GM12878 (cell line): ENCODE measurements at regions not wholly inside any gene's neighbourhood (a gene's known extent, or its start where the extent isn't known, plus 50 kb on each side); places are given as distances from the start of the nearest gene placed in this dataset.
"Not testable (repeated sequence)": the region's sequence is repeated elsewhere in the genome, so short reads cannot be mapped to it uniquely, and the experiment has no call there.

Experiments used
- ATAC-seq: fragments of 200-7000 bp; cut with Tn5 transposase; 3 replicates; pipeline ENCODE4 v1.9.1; 2020; ENCODE audit warnings: mild to moderate bottlenecking, moderate library complexity
- BruUV-seq: library from RNA; stranded (reverse); fragments of 400-500 nt; replicated peaks from 2 replicates; lab custom pipeline; 2021; lab: Mats Ljungman, UMichigan
- CTCF ChIA-PET: fragments of 300-600 bp; sonication (Branson Sonifier 250); formaldehyde crosslinking; extraction: SDS; loops from one replicate; lab custom pipeline; 2021; ENCODE audit warnings: inconsistent platforms; lab: Yijun Ruan, JAX
- POLR2A ChIA-PET: fragments of 350-600 bp; formaldehyde crosslinking; extraction: SDS; loops from one replicate; lab custom pipeline; 2021; ENCODE audit warnings: inconsistent platforms; lab: Charles Lee
- RAD21 ChIA-PET: fragments of 300-600 bp; sonication (Branson Sonifier 250); formaldehyde crosslinking; loops from one replicate; lab custom pipeline; 2023; ENCODE audit warnings: antibody characterized with exemption; ENCODE audit not compliant: unreplicated experiment; lab: Charles Lee
- SMC1A ChIA-PET: fragments of 300-600 bp; sonication (Branson Sonifier 250); formaldehyde crosslinking; loops from one replicate; lab custom pipeline; 2023; ENCODE audit not compliant: unreplicated experiment, uncharacterized antibody; lab: Charles Lee
- DNase-seq: peaks from one replicate; pipeline ENCODE4 v3.0.0-alpha.2; 2011; ENCODE audit warnings: low read depth, low spot score
- FAIRE-seq: peaks from 3 replicates; lab custom pipeline; 2011; peaks lifted over from hg19 to GRCh38; lab: Jason Lieb, UNC
- H2AFZ ChIP-seq: 2 replicates; pipeline ENCODE4 v1.6.0; 2011; ENCODE audit warnings: low read depth, low read length, control low read depth; ENCODE audit not compliant: control insufficient read depth
- H3K27ac ChIP-seq: 2 replicates; pipeline ENCODE4 v1.5.1; 2011; ENCODE audit warnings: control low read depth; ENCODE audit not compliant: control insufficient read depth, insufficient read depth
- H3K27me3 ChIP-seq, 2 experiments: replicated peaks in 1 of 2; 2 replicates each; pipeline versions ENCODE4 v1.6.0 to v1.6.1; 2011; ENCODE audit warnings: low read length in 1 of 2; ENCODE audit not compliant: control insufficient read depth in 2 of 2, insufficient read depth in 2 of 2
- H3K36me3 ChIP-seq, 2 experiments: 2 replicates each; pipeline ENCODE4 v1.5.1; 2011; ENCODE audit warnings: low read length in 1 of 2; ENCODE audit not compliant: control insufficient read depth in 2 of 2, insufficient read depth in 2 of 2
- H3K4me1 ChIP-seq: 2 replicates; pipeline ENCODE4 v1.6.1; 2011; ENCODE audit warnings: mild to moderate bottlenecking, low read length, moderate library complexity, mixed read lengths; ENCODE audit not compliant: control insufficient read depth, insufficient read depth
- H3K4me2 ChIP-seq: 2 replicates; pipeline ENCODE4 v1.6.0; 2011; ENCODE audit warnings: control low read depth; ENCODE audit not compliant: control insufficient read depth, insufficient read depth
- H3K4me3 ChIP-seq: fragments of 200-600 bp; sonication (generic); 2 replicates; pipeline ENCODE4 v1.5.1; 2016
- H3K79me2 ChIP-seq: 2 replicates; pipeline ENCODE4 v1.6.0; 2011; ENCODE audit warnings: low read length; ENCODE audit not compliant: control insufficient read depth, insufficient read depth
- H3K9ac ChIP-seq: 2 replicates; pipeline ENCODE4 v1.8.0; 2011; ENCODE audit warnings: low read length, control low read depth, mixed read lengths; ENCODE audit not compliant: control insufficient read depth, insufficient read depth
- H3K9me3 ChIP-seq: replicated peaks from 3 replicates; pipeline ENCODE4 v1.5.1; 2011; ENCODE audit warnings: mild to moderate bottlenecking, low read length; ENCODE audit not compliant: control insufficient read depth, insufficient read depth
- H4K20me1 ChIP-seq: 2 replicates; pipeline ENCODE4 v1.6.0; 2011; ENCODE audit not compliant: control insufficient read depth, insufficient read depth
- BACH1 ChIP-seq: fragments of 450-650 bp; IDR thresholded peaks from 2 replicates; pipeline ENCODE4 v1.6.1; 2017; ENCODE audit warnings: mild to moderate bottlenecking, borderline replicate concordance
- BRCA1 ChIP-seq: IDR thresholded peaks from 2 replicates; pipeline ENCODE4 v1.6.1; 2011; ENCODE audit warnings: low read depth, low read length, improper control_type of control experiment
- CHD1 ChIP-seq: IDR thresholded peaks from 2 replicates; pipeline ENCODE4 v1.6.1; 2012; ENCODE audit warnings: low read depth, low read length, improper control_type of control experiment
- GABPA ChIP-seq: IDR thresholded peaks from 2 replicates; pipeline ENCODE4 v1.6.1; 2014; ENCODE audit warnings: antibody characterized with exemption, low read depth, mild to moderate bottlenecking, inconsistent platforms
- HDAC2 ChIP-seq: fragments of 200-600 bp; sonication (generic); IDR thresholded peaks from 2 replicates; pipeline ENCODE4 v1.6.1; 2017
- HDAC6 ChIP-seq: fragments of 200-600 bp; sonication (generic); IDR thresholded peaks from one replicate; pipeline ENCODE4 v1.8.0; 2017; ENCODE audit warnings: antibody characterized with exemption; ENCODE audit not compliant: unreplicated experiment
- NBN ChIP-seq: fragments of 450-650 bp; IDR thresholded peaks from 2 replicates; pipeline ENCODE4 v1.6.1; 2016
- NFYB ChIP-seq: IDR thresholded peaks from 2 replicates; pipeline ENCODE4 v1.6.1; 2011; ENCODE audit warnings: low read depth, mild to moderate bottlenecking, low read length, improper control_type of control experiment, moderate library complexity; ENCODE audit not compliant: insufficient read depth
- POLR2A ChIP-seq: IDR thresholded peaks from 2 replicates; pipeline ENCODE4 v1.6.1; 2011; ENCODE audit warnings: low read depth, mild to moderate bottlenecking, low read length
- POLR2AphosphoS2 ChIP-seq: IDR thresholded peaks from 2 replicates; pipeline ENCODE4 v1.6.1; 2011; ENCODE audit warnings: low read depth, mild to moderate bottlenecking, low read length, improper control_type of control experiment, moderate library complexity
- POU2F2 ChIP-seq: IDR thresholded peaks from 3 replicates; pipeline ENCODE4 v1.6.1; 2011; ENCODE audit warnings: low read depth, mild to moderate bottlenecking, low read length, borderline replicate concordance
- RELB ChIP-seq: fragments of 450-650 bp; IDR thresholded peaks from 2 replicates; pipeline ENCODE4 v1.6.1; 2017; ENCODE audit warnings: low read depth, mild to moderate bottlenecking, moderate library complexity
- SMC3 ChIP-seq: IDR thresholded peaks from 2 replicates; pipeline ENCODE4 v1.6.1; 2011; ENCODE audit warnings: low read length, improper control_type of control experiment, borderline replicate concordance
- TAF1 ChIP-seq: IDR thresholded peaks from 2 replicates; pipeline ENCODE4 v1.6.1; 2011; ENCODE audit warnings: mild to moderate bottlenecking, low read depth, low read length, borderline replicate concordance
- ZBED1 ChIP-seq: IDR thresholded peaks from 2 replicates; pipeline ENCODE4 v1.6.1; 2016; ENCODE audit warnings: borderline replicate concordance
- ZBTB11 ChIP-seq: fragments of 450-650 bp; formaldehyde crosslinking; IDR thresholded peaks from 2 replicates; pipeline ENCODE4 v1.5.0; 2022; ENCODE audit warnings: mild to moderate bottlenecking, missing genetic modification characterization
- WGBS: methylation state at CpG from one replicate; pipeline ENCODE4 v1.1.6; 2016; ENCODE audit warnings: low lambda C conversion rate; ENCODE audit not compliant: insufficient replicate concordance, insufficient coverage; ENCODE audit errors: missing lambda C conversion rate; 5-methylcytosine and 5-hydroxymethylcytosine counted together
- in situ Hi-C: fragments of 300-500 bp; cut with MboI; formaldehyde crosslinking; loops from 9 replicates; pipeline ENCODE4 v1.14.3; 2018; ENCODE audit warnings: mixed read lengths
- intact Hi-C: fragments of 100-400 bp; cut with micrococcal nuclease; formaldehyde crosslinking; loops from one replicate; pipeline ENCODE4 v1.14.2; 2022; ENCODE audit not compliant: unreplicated experiment

DNA sequence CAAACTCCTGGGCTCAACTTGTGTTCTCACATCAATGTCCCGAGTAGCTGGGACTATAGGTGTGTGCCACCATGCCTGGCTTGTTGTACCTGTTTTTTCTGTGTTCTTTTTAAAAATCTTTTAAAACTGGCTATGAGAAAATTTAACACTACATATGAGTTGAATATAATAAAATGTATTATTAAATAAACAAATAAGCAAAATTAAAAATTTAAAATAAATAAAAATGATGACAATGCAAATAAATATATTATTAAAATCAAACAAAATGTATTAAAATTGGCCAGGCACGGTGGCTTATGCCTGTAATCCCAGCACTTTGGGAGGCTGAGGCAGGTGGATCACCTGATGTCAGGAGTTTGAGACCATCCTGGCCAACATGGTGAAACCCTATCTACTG is 162.4 kb downstream of the ZFP64 start:
- WGBS, result 60% methylated on average over 2 of the region's 2 CpGs
- H3K4me2 ChIP-seq, intact Hi-C loops, FAIRE-seq, H3K27me3 ChIP-seq, H3K27ac ChIP-seq, H3K9ac ChIP-seq, RAD21 ChIA-PET, in situ Hi-C loops, H3K9me3 ChIP-seq, ATAC-seq, DNase-seq, H3K36me3 ChIP-seq, H4K20me1 ChIP-seq, SMC1A ChIA-PET, H2AFZ ChIP-seq, H3K79me2 ChIP-seq, CTCF ChIA-PET, H3K4me1 ChIP-seq, BruUV-seq, H3K4me3 ChIP-seq: not testable (repeated sequence)
- POLR2A ChIA-PET, result interaction anchor here (0.6 kb wide), 1 partner anchor 49 kb away, joined by 3 read pairs; no protein-coding TSS in a partner anchor

- H3K4me2 ChIP-seq, result no peak overlapping the region
- POLR2A ChIA-PET, result interaction anchor here (0.6 kb wide), 1 partner anchor 143 kb away, joined by 3 read pairs; no protein-coding TSS in a partner anchor
- H4K20me1 ChIP-seq, result no peaks in the 10 kb centered on the region
- BruUV-seq, result no TSS peak
- ATAC-seq (no peak), DNase-seq (no peak), FAIRE-seq (no peak)
- intact Hi-C loops, result no loop called here
- H3K27ac ChIP-seq, result no peak overlapping the region
- H3K79me2 ChIP-seq, result no peaks in the 10 kb centered on the region
- 3% methylated on average over 3 of the region's 3 CpGs for WGBS
- no peaks in the 10 kb centered on the region for H3K4me1 ChIP-seq
- RAD21 ChIA-PET, result no interaction called here
- SMC1A ChIA-PET, result no interaction called here
- in situ Hi-C loops, result no loop called here
- no peaks in the 10 kb centered on the region for H3K36me3 ChIP-seq
- H3K4me3 ChIP-seq, result no peak overlapping the region
- no peaks in the 10 kb centered on the region for H3K9me3 ChIP-seq
- CTCF ChIA-PET, result no interaction called here
- H2AFZ ChIP-seq, result no peak overlapping the region
- H3K9ac ChIP-seq, result no peak overlapping the region
- H3K27me3 ChIP-seq, result no peaks in the 10 kb centered on the region
- TF ChIP-seq ZBED1 (no peak), NBN (no peak), HDAC2 (no peak), GABPA (no peak), TAF1 (no peak), RELB (no peak), ZBTB11 (CRISPR knock-in tag) (no peak), CHD1 (no peak), POLR2AphosphoS2 (no peak), NFYB (no peak), POLR2A (no peak), HDAC6 (no peak), BACH1 (no peak), SMC3 (no peak), POU2F2 (no peak), BRCA1 (no peak)
These were observed 165.6 kb downstream of the ZFP64 start for GRCh38 chr20:52025938-52026337.
